ENCODE measurements at regions not wholly inside any gene's neighbourhood (a gene's known extent, or its start where the extent isn't known, plus 50 kb on each side); places are given as distances from the start of the nearest gene placed in this dataset.

GRCh38 chr13:22270881-22271280 lies 600.0 kb downstream of the FGF9 start:
- ChIA-PET POLR2A (no interaction called here), CTCF (ENCODE audit: low intra/inter-chr PET ratio) (no interaction called here)
- H3K9ac ChIP-seq (ENCODE audit: insufficient read depth in 1 of 2, low read depth in 2 of 2, low read length in 2 of 2) = no peak overlapping the region
- H3K4me1 ChIP-seq (replicated peaks in 1 of 2; ENCODE audit: control insufficient read depth in 2 of 2, insufficient read depth in 2 of 2, low read length in 2 of 2) = no peaks in the 10 kb centered on the region
- in situ Hi-C loops (cut with MboI) = no loop called here
- intact Hi-C loops (cut with micrococcal nuclease) = no loop called here
- no peak overlapping the region for H3K4me2 ChIP-seq (ENCODE audit: insufficient read depth, low read length)
- ATAC-seq (no peak), FAIRE-seq (no peak), DNase-seq (ENCODE audit: extremely low read depth in 1 of 4, low spot score in 3 of 4) (no peak)
- no peaks in the 10 kb centered on the region for H3K36me3 ChIP-seq (ENCODE audit: control insufficient read depth, insufficient read depth, low read length)
- no peaks in the 10 kb centered on the region for H4K20me1 ChIP-seq (replicated peaks; ENCODE audit: control insufficient read depth, insufficient read depth, low read length)
- no peaks in the 10 kb centered on the region for H3K27me3 ChIP-seq (ENCODE audit: control insufficient read depth in 2 of 2, insufficient read depth in 2 of 2, low read length in 2 of 2)
- H3K4me3 ChIP-seq = no peak overlapping the region
- TF ChIP-seq FUS (optimal IDR thresholded peaks at IDR 0.05; ENCODE audit: low read depth, low read length) (no peak), TAF1 (IDR thresholded peaks at IDR 0.05; ENCODE audit: control insufficient read depth, extremely low read depth, insufficient read depth, low read length, severe bottlenecking) (no peak), HNRNPUL1 (IDR thresholded peaks at IDR 0.05; ENCODE audit: low read length) (no peak), ZNF77 (CRISPR knock-in tag; IDR thresholded peaks at IDR 0.05) (no peak), MYNN (IDR thresholded peaks at IDR 0.05) (no peak), MYNN (CRISPR knock-in tag; IDR thresholded peaks at IDR 0.05) (no peak), MTA2 (IDR thresholded peaks at IDR 0.05; ENCODE audit: low read depth) (no peak), ELK3 (CRISPR knock-in tag; IDR thresholded peaks at IDR 0.05) (no peak), SRSF1 (IDR thresholded peaks at IDR 0.05; ENCODE audit: low read depth, low read length) (no peak), SLC30A9 (CRISPR knock-in tag; IDR thresholded peaks at IDR 0.05) (no peak), MAFF (IDR thresholded peaks at IDR 0.05; ENCODE audit: low read length) (no peak), EP300 (IDR thresholded peaks at IDR 0.05; ENCODE audit: low read length) (no peak), E4F1 (CRISPR knock-in tag; IDR thresholded peaks at IDR 0.05; ENCODE audit: borderline replicate concordance) (no peak), E2F5 (CRISPR knock-in tag; IDR thresholded peaks at IDR 0.05) (no peak), ZNF184 (CRISPR knock-in tag; IDR thresholded peaks at IDR 0.05) (no peak), STAT5A (IDR thresholded peaks at IDR 0.05; ENCODE audit: borderline replicate concordance, low read length) (no peak), POLR2A (conservative IDR thresholded peaks at IDR 0.05) (no peak), ZKSCAN8 (CRISPR knock-in tag; IDR thresholded peaks at IDR 0.05) (no peak), SREBF2 (CRISPR knock-in tag; IDR thresholded peaks at IDR 0.05) (no peak)
- TF ChIP-seq, protein P1, sequence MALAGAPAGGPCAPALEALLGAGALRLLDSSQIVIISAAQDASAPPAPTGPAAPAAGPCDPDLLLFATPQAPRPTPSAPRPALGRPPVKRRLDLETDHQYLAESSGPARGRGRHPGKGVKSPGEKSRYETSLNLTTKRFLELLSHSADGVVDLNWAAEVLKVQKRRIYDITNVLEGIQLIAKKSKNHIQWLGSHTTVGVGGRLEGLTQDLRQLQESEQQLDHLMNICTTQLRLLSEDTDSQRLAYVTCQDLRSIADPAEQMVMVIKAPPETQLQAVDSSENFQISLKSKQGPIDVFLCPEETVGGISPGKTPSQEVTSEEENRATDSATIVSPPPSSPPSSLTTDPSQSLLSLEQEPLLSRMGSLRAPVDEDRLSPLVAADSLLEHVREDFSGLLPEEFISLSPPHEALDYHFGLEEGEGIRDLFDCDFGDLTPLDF (CRISPR knock-in tag; IDR thresholded peaks at IDR 0.05) = no peak
- TF ChIP-seq, protein P2, sequence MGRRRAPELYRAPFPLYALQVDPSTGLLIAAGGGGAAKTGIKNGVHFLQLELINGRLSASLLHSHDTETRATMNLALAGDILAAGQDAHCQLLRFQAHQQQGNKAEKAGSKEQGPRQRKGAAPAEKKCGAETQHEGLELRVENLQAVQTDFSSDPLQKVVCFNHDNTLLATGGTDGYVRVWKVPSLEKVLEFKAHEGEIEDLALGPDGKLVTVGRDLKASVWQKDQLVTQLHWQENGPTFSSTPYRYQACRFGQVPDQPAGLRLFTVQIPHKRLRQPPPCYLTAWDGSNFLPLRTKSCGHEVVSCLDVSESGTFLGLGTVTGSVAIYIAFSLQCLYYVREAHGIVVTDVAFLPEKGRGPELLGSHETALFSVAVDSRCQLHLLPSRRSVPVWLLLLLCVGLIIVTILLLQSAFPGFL (CRISPR knock-in tag; IDR thresholded peaks at IDR 0.05) = no peak
- H3K9me3 ChIP-seq (replicated peaks; ENCODE audit: control insufficient read depth, insufficient read depth, low read depth, low read length) = no peaks in the 10 kb centered on the region
- no peaks in the 10 kb centered on the region for H3K9me1 ChIP-seq (ENCODE audit: control insufficient read depth, insufficient read depth, low read length)
- H3K27ac ChIP-seq (ENCODE audit: extremely low read depth, low read depth, low read length) = no peak overlapping the region
- no TSS peak for BruUV-seq (replicated peaks)
- no peaks in the 10 kb centered on the region for H3K79me2 ChIP-seq (ENCODE audit: control insufficient read depth, insufficient read depth, low read length)
- 0% methylated on average over 5 of the region's 5 CpGs for WGBS (ENCODE audit: insufficient coverage, low coverage, missing lambda C conversion rate)
- no peak overlapping the region for H2AFZ ChIP-seq (ENCODE audit: low read depth, low read length)
